BJ (cell line): ENCODE measurements at regions not wholly inside any gene's neighbourhood (a gene's known extent, or its start where the extent isn't known, plus 50 kb on each side); places are given as distances from the start of the nearest gene placed in this dataset.

ENCODE experiments used
- CTCF ChIA-PET: fragments of 350-600 bp; formaldehyde crosslinking; extraction: SDS; loops from one replicate; lab custom pipeline; 2021; ENCODE audit warnings: antibody characterized with exemption, inconsistent platforms; lab: Yijun Ruan, JAX
- POLR2A ChIA-PET: fragments of 300-600 bp; sonication (Branson Sonifier 250); formaldehyde crosslinking; extraction: SDS; loops from one replicate; lab custom pipeline; 2021; ENCODE audit warnings: antibody characterized with exemption; lab: Charles Lee
- DNase-seq: peaks from one replicate; pipeline ENCODE4 v3.0.0-alpha.2; 2011; ENCODE audit warnings: low read depth
- H3K27me3 ChIP-seq: 2 replicates; pipeline ENCODE4 v1.6.0; 2011; ENCODE audit warnings: low read length; ENCODE audit not compliant: control insufficient read depth, insufficient read depth
- H3K36me3 ChIP-seq: 2 replicates; pipeline ENCODE4 v1.5.1; 2011; ENCODE audit warnings: low read length; ENCODE audit not compliant: control insufficient read depth, insufficient read depth
- H3K4me3 ChIP-seq: 2 replicates; pipeline ENCODE4 v1.5.1; 2011; ENCODE audit warnings: low read depth, mild to moderate bottlenecking, control low read depth, low read length
- TF ChIP-seq, protein P1 (sequence below): IDR thresholded peaks from 2 replicates; pipeline ENCODE4 v1.5.1; 2011; ENCODE audit warnings: low read depth, mild to moderate bottlenecking, control low read depth, inconsistent platforms, low read length, moderate library complexity; ENCODE audit not compliant: insufficient read depth

DNA sequence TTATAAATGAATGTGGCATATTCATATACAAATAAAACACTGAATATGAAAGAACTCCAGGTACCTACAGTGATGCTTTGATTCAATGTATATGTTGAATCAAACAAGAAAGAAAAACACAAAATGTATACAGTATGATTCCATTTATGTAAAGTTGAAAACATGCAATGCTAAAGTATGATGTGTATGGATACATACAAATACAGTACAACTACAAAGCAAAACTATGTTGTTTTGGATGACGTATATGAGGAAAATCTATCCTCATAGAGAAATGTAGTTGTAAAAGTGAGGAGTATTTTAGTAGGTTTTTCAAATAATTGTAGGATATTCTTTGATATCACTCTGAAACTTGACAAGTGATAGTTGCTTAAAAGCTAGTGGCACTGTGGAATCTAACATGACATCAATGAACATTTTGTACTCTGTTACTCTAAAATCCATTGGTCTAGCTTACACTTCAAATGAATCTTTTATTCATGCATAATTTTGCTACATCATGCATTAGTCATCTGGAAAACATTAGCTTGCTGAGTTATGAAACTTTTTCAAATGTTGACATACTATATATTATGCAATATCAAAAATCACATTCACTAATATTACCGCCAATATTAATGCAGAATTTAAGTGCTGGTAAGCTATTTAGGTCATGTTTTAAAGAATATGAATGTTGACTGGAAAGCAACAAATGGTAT lies 278.1 kb upstream of the CHRNA7 start:
- no peak for DNase-seq
- ChIA-PET POLR2A (no interaction called here), CTCF (no interaction called here)
- no peak overlapping the region for H3K4me3 ChIP-seq
- TF ChIP-seq, protein P1, sequence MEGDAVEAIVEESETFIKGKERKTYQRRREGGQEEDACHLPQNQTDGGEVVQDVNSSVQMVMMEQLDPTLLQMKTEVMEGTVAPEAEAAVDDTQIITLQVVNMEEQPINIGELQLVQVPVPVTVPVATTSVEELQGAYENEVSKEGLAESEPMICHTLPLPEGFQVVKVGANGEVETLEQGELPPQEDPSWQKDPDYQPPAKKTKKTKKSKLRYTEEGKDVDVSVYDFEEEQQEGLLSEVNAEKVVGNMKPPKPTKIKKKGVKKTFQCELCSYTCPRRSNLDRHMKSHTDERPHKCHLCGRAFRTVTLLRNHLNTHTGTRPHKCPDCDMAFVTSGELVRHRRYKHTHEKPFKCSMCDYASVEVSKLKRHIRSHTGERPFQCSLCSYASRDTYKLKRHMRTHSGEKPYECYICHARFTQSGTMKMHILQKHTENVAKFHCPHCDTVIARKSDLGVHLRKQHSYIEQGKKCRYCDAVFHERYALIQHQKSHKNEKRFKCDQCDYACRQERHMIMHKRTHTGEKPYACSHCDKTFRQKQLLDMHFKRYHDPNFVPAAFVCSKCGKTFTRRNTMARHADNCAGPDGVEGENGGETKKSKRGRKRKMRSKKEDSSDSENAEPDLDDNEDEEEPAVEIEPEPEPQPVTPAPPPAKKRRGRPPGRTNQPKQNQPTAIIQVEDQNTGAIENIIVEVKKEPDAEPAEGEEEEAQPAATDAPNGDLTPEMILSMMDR: no peak
- H3K27me3 ChIP-seq: no peaks in the 10 kb centered on the region
- H3K36me3 ChIP-seq: no peaks in the 10 kb centered on the region

GRCh38 chr15:31752905-31753304 lies 277.4 kb upstream of the CHRNA7 start:
- H3K4me3 ChIP-seq: no peak overlapping the region
- POLR2A ChIA-PET: no interaction called here
- no peaks in the 10 kb centered on the region for H3K36me3 ChIP-seq
- no peaks in the 10 kb centered on the region for H3K27me3 ChIP-seq
- CTCF ChIA-PET: no interaction called here
- TF ChIP-seq, protein P1: no peak
- no peak for DNase-seq

GRCh38 chr15:31758126-31758525 lies 272.2 kb upstream of the CHRNA7 start:
- DNase-seq: no peak
- ChIA-PET POLR2A (no interaction called here), CTCF (no interaction called here)
- no peak overlapping the region for H3K4me3 ChIP-seq
- H3K27me3 ChIP-seq: no peaks in the 10 kb centered on the region
- H3K36me3 ChIP-seq: no peaks in the 10 kb centered on the region
- TF ChIP-seq, protein P1: no peak

GRCh38 chr15:31768055-31768454 lies 262.3 kb upstream of the CHRNA7 start:
- DNase-seq: no peak
- ChIA-PET CTCF (no interaction called here), POLR2A (no interaction called here)
- TF ChIP-seq, protein P1: no peak
- Histone ChIP-seq H3K36me3 (no peaks in the 10 kb centered on the region), H3K4me3 (no peak overlapping the region), H3K27me3 (no peaks in the 10 kb centered on the region)

GRCh38 chr15:31774045-31774444 lies 256.3 kb upstream of the CHRNA7 start:
- ChIA-PET POLR2A (no interaction called here), CTCF (no interaction called here)
- no peaks in the 10 kb centered on the region for H3K36me3 ChIP-seq
- TF ChIP-seq, protein P1: no peak
- DNase-seq: no peak
- H3K27me3 ChIP-seq: no peaks in the 10 kb centered on the region
- no peak overlapping the region for H3K4me3 ChIP-seq
